AG09309 (cell line): ENCODE measurements at regions not wholly inside any gene's neighbourhood (a gene's known extent, or its start where the extent isn't known, plus 50 kb on each side); places are given as distances from the start of the nearest gene placed in this dataset.

Experiments
- DNase-seq: peaks from one replicate; pipeline ENCODE4 v3.0.0-alpha.2; 2010; ENCODE audit warnings: low read depth
- H3K4me3 ChIP-seq: 2 replicates; pipeline ENCODE4 v1.5.1; 2011; ENCODE audit warnings: mild to moderate bottlenecking, low read depth, low read length, moderate library complexity; ENCODE audit not compliant: control insufficient read depth
- CTCF ChIP-seq: IDR thresholded peaks from 2 replicates; pipeline ENCODE4 v1.5.1; 2011; ENCODE audit warnings: mild to moderate bottlenecking, low read depth, low read length, inconsistent platforms; ENCODE audit not compliant: insufficient read depth, control insufficient read depth; ENCODE audit errors: missing control alignments

- TF ChIP-seq CTCF: no peak
- DNase-seq: no peak
- no peak overlapping the region for H3K4me3 ChIP-seq
These were observed 491.3 kb downstream of the EDEM1 start for GRCh38 chr3:5678844-5679243.

GRCh38 chr3:5687230-5687629 lies 499.7 kb downstream of the EDEM1 start:
- no peak overlapping the region for H3K4me3 ChIP-seq
- no peak for TF ChIP-seq CTCF
- no peak for DNase-seq

- no peak for TF ChIP-seq CTCF
- no peak overlapping the region for H3K4me3 ChIP-seq
- no peak for DNase-seq
These were observed 503.0 kb downstream of the EDEM1 start for GRCh38 chr3:5690490-5690889.

- no peak for TF ChIP-seq CTCF
- H3K4me3 ChIP-seq: no peak overlapping the region
- DNase-seq: no peak
These were observed 503.5 kb downstream of the EDEM1 start for GRCh38 chr3:5690904-5691532.

- H3K4me3 ChIP-seq: no peak overlapping the region
- no peak for DNase-seq
- TF ChIP-seq CTCF: no peak
These were observed 504.9 kb downstream of the EDEM1 start for GRCh38 chr3:5692446-5692845.

- H3K4me3 ChIP-seq: no peak overlapping the region
- DNase-seq: no peak
- no peak for TF ChIP-seq CTCF
These were observed 506.8 kb downstream of the EDEM1 start for GRCh38 chr3:5694266-5694665.

GRCh38 chr3:5698851-5699250 lies 511.3 kb downstream of the EDEM1 start:
- H3K4me3 ChIP-seq: no peak overlapping the region
- DNase-seq: no peak
- TF ChIP-seq CTCF: no peak
